ENCODE measurements at regions not wholly inside any gene's neighbourhood (a gene's known extent, or its start where the extent isn't known, plus 50 kb on each side); places are given as distances from the start of the nearest gene placed in this dataset.
"Not testable (repeated sequence)": the region's sequence is repeated elsewhere in the genome, so short reads cannot be mapped to it uniquely, and the experiment has no call there.

- Histone ChIP-seq H3K4me1 (ENCODE audit: insufficient read depth, low read length) (no peaks in the 10 kb centered on the region), H3K27me3 (ENCODE audit: insufficient read depth, low read length) (no peaks in the 10 kb centered on the region), H3K9ac (ENCODE audit: low read depth, low read length) (no peak overlapping the region), H3K27ac (ENCODE audit: low read length) (no peak overlapping the region), H3K9me3 (ENCODE audit: insufficient read depth, low read depth, low read length) (no peaks in the 10 kb centered on the region), H3K36me3 (ENCODE audit: insufficient read depth, low read depth, low read length) (no peaks in the 10 kb centered on the region), H3K4me3 (ENCODE audit: low read length) (no peak overlapping the region)
Measured at GRCh38 chr9:75197561-75197960, 109.2 kb downstream of the OSTF1 start.

GRCh38 chr9:75198436-75198835 is 110.1 kb downstream of the OSTF1 start:
- H3K4me3 ChIP-seq (ENCODE audit: low read length) = no peak overlapping the region
- no peaks in the 10 kb centered on the region for H3K27me3 ChIP-seq (ENCODE audit: insufficient read depth, low read length)
- no peaks in the 10 kb centered on the region for H3K4me1 ChIP-seq (ENCODE audit: insufficient read depth, low read length)
- H3K36me3 ChIP-seq (ENCODE audit: insufficient read depth, low read depth, low read length) = no peaks in the 10 kb centered on the region
- no peak overlapping the region for H3K27ac ChIP-seq (ENCODE audit: low read length)
- no peak overlapping the region for H3K9ac ChIP-seq (ENCODE audit: low read depth, low read length)
- H3K9me3 ChIP-seq (ENCODE audit: insufficient read depth, low read depth, low read length) = no peaks in the 10 kb centered on the region

- H3K27me3 ChIP-seq (ENCODE audit: insufficient read depth, low read length) = no peaks in the 10 kb centered on the region
- no peaks in the 10 kb centered on the region for H3K36me3 ChIP-seq (ENCODE audit: insufficient read depth, low read depth, low read length)
- H3K9me3 ChIP-seq (ENCODE audit: insufficient read depth, low read depth, low read length) = no peaks in the 10 kb centered on the region
- H3K27ac ChIP-seq (ENCODE audit: low read length) = no peak overlapping the region
- H3K4me3 ChIP-seq (ENCODE audit: low read length) = no peak overlapping the region
- H3K4me1 ChIP-seq (ENCODE audit: insufficient read depth, low read length) = no peaks in the 10 kb centered on the region
- no peak overlapping the region for H3K9ac ChIP-seq (ENCODE audit: low read depth, low read length)
Measured at GRCh38 chr9:75200892-75201470, 112.7 kb downstream of the OSTF1 start.

GRCh38 chr9:75201480-75202209 is 113.3 kb downstream of the OSTF1 start:
- no peaks in the 10 kb centered on the region for H3K4me1 ChIP-seq (ENCODE audit: insufficient read depth, low read length)
- H3K36me3 ChIP-seq (ENCODE audit: insufficient read depth, low read depth, low read length) = no peaks in the 10 kb centered on the region
- H3K9me3 ChIP-seq (ENCODE audit: insufficient read depth, low read depth, low read length) = no peaks in the 10 kb centered on the region
- H3K27me3 ChIP-seq (ENCODE audit: insufficient read depth, low read length) = no peaks in the 10 kb centered on the region
- no peak overlapping the region for H3K4me3 ChIP-seq (ENCODE audit: low read length)
- H3K9ac ChIP-seq (ENCODE audit: low read depth, low read length) = no peak overlapping the region
- no peak overlapping the region for H3K27ac ChIP-seq (ENCODE audit: low read length)

- H3K36me3 ChIP-seq (ENCODE audit: insufficient read depth, low read depth, low read length); H3K27me3 ChIP-seq (ENCODE audit: insufficient read depth, low read length); H3K4me1 ChIP-seq (ENCODE audit: insufficient read depth, low read length); H3K27ac ChIP-seq (ENCODE audit: low read length); H3K9me3 ChIP-seq (ENCODE audit: insufficient read depth, low read depth, low read length); H3K4me3 ChIP-seq (ENCODE audit: low read length); H3K9ac ChIP-seq (ENCODE audit: low read depth, low read length): not testable (repeated sequence)
Measured at GRCh38 chr9:75207997-75208396, 119.7 kb downstream of the OSTF1 start.

- H3K9me3 ChIP-seq (ENCODE audit: insufficient read depth, low read depth, low read length) = peaks cover 5% of the 10 kb centered on the region
- no peak overlapping the region for H3K27ac ChIP-seq (ENCODE audit: low read length)
- H3K4me1 ChIP-seq (ENCODE audit: insufficient read depth, low read length) = no peaks in the 10 kb centered on the region
- H3K9ac ChIP-seq (ENCODE audit: low read depth, low read length) = no peak overlapping the region
- no peaks in the 10 kb centered on the region for H3K36me3 ChIP-seq (ENCODE audit: insufficient read depth, low read depth, low read length)
- H3K27me3 ChIP-seq (ENCODE audit: insufficient read depth, low read length) = no peaks in the 10 kb centered on the region
- H3K4me3 ChIP-seq (ENCODE audit: low read length) = no peak overlapping the region
Measured at GRCh38 chr9:75210215-75210614, 121.9 kb downstream of the OSTF1 start.

- H3K4me3 ChIP-seq (ENCODE audit: low read length) = no peak overlapping the region
- no peaks in the 10 kb centered on the region for H3K4me1 ChIP-seq (ENCODE audit: insufficient read depth, low read length)
- H3K9me3 ChIP-seq (ENCODE audit: insufficient read depth, low read depth, low read length) = peaks cover 1% of the 10 kb centered on the region; the same call in 1 of the 2 replicates
- no peak overlapping the region for H3K9ac ChIP-seq (ENCODE audit: low read depth, low read length)
- no peaks in the 10 kb centered on the region for H3K36me3 ChIP-seq (ENCODE audit: insufficient read depth, low read depth, low read length)
- no peak overlapping the region for H3K27ac ChIP-seq (ENCODE audit: low read length)
- H3K27me3 ChIP-seq (ENCODE audit: insufficient read depth, low read length) = no peaks in the 10 kb centered on the region
Measured at GRCh38 chr9:75213765-75214164, 125.5 kb downstream of the OSTF1 start.

GRCh38 chr9:75226403-75227139 is 138.3 kb downstream of the OSTF1 start:
- H3K27ac ChIP-seq (ENCODE audit: low read length) = no peak overlapping the region
- H3K27me3 ChIP-seq (ENCODE audit: insufficient read depth, low read length) = no peaks in the 10 kb centered on the region
- no peak overlapping the region; the same call in 1 of the 2 replicates for H3K4me3 ChIP-seq (ENCODE audit: low read length)
- H3K36me3 ChIP-seq (ENCODE audit: insufficient read depth, low read depth, low read length) = no peaks in the 10 kb centered on the region
- no peak overlapping the region for H3K9ac ChIP-seq (ENCODE audit: low read depth, low read length)
- peaks cover 14% of the 10 kb centered on the region for H3K9me3 ChIP-seq (ENCODE audit: insufficient read depth, low read depth, low read length)
- no peaks in the 10 kb centered on the region; the same call in 1 of the 2 replicates for H3K4me1 ChIP-seq (ENCODE audit: insufficient read depth, low read length)

- Histone ChIP-seq H3K36me3 (ENCODE audit: insufficient read depth, low read depth, low read length) (no peaks in the 10 kb centered on the region), H3K9me3 (ENCODE audit: insufficient read depth, low read depth, low read length) (peaks cover 14% of the 10 kb centered on the region), H3K27me3 (ENCODE audit: insufficient read depth, low read length) (no peaks in the 10 kb centered on the region), H3K9ac (ENCODE audit: low read depth, low read length) (no peak overlapping the region), H3K4me3 (ENCODE audit: low read length) (no peak overlapping the region), H3K27ac (ENCODE audit: low read length) (no peak overlapping the region), H3K4me1 (ENCODE audit: insufficient read depth, low read length) (no peaks in the 10 kb centered on the region; the same call in 1 of the 2 replicates)
Measured at GRCh38 chr9:75228893-75229292, 140.6 kb downstream of the OSTF1 start.

- H3K27ac ChIP-seq (ENCODE audit: low read length) = no peak overlapping the region
Measured at GRCh38 chr9:75229605-75230332, 141.5 kb downstream of the OSTF1 start.

GRCh38 chr9:75230469-75230868 is 142.2 kb downstream of the OSTF1 start:
- H3K27me3 ChIP-seq (ENCODE audit: insufficient read depth, low read length) = no peaks in the 10 kb centered on the region
- H3K4me1 ChIP-seq (ENCODE audit: insufficient read depth, low read length) = no peaks in the 10 kb centered on the region; the same call in 1 of the 2 replicates
- H3K36me3 ChIP-seq (ENCODE audit: insufficient read depth, low read depth, low read length) = no peaks in the 10 kb centered on the region
- no peak overlapping the region for H3K4me3 ChIP-seq (ENCODE audit: low read length)
- H3K9ac ChIP-seq (ENCODE audit: low read depth, low read length) = no peak overlapping the region
- H3K9me3 ChIP-seq (ENCODE audit: insufficient read depth, low read depth, low read length) = peaks cover 16% of the 10 kb centered on the region
- no peak overlapping the region for H3K27ac ChIP-seq (ENCODE audit: low read length)

More at GRCh38 chr9:75229605-75230332, 141.5 kb downstream of the OSTF1 start:
- Histone ChIP-seq H3K9me3 (ENCODE audit: insufficient read depth, low read depth, low read length) (peaks cover 14% of the 10 kb centered on the region), H3K4me3 (ENCODE audit: low read length) (no peak overlapping the region), H3K4me1 (ENCODE audit: insufficient read depth, low read length) (no peaks in the 10 kb centered on the region; the same call in 1 of the 2 replicates), H3K27me3 (ENCODE audit: insufficient read depth, low read length) (no peaks in the 10 kb centered on the region), H3K9ac (ENCODE audit: low read depth, low read length) (no peak overlapping the region), H3K36me3 (ENCODE audit: insufficient read depth, low read depth, low read length) (no peaks in the 10 kb centered on the region)
